GM21515 (cell line): ENCODE measurements at regions not wholly inside any gene's neighbourhood (a gene's known extent, or its start where the extent isn't known, plus 50 kb on each side); places are given as distances from the start of the nearest gene placed in this dataset.
"Not testable (repeated sequence)": the region's sequence is repeated elsewhere in the genome, so short reads cannot be mapped to it uniquely, and the experiment has no call there.

Experiments used
- ATAC-seq: cut with Tn5 transposase; IDR thresholded peaks from one replicate; pipeline ENCODE4 v1.9.1; 2021; ENCODE audit not compliant: unreplicated experiment

- no peak for ATAC-seq
Observed at GRCh38 chr12:91773749-91774429, 371.8 kb downstream of the BTG1 start.

GRCh38 chr12:91772411-91772810 lies 373.2 kb downstream of the BTG1 start:
- no peak for ATAC-seq

DNA sequence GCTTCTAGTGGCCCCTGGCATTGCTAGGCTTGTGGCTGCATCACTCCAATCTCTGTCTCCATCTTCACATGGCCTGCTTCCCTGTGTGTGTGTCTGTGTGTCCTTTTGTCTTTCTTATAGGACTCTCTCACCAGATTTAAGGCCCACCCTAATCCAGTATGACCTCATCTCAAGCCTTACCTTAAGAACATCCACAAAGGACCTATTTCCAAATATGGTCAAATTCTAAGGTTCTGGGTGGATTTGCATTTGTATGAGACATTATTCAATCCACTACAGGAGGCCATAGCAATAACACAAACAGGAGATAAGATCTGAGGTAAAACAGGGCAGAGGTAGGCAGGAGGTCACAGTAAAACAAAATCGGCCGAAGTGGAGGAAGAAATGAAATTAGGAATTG lies 375.9 kb downstream of the BTG1 start:
- ATAC-seq = no peak

GRCh38 chr12:91767237-91767636 lies 378.4 kb downstream of the BTG1 start:
- no peak for ATAC-seq

DNA sequence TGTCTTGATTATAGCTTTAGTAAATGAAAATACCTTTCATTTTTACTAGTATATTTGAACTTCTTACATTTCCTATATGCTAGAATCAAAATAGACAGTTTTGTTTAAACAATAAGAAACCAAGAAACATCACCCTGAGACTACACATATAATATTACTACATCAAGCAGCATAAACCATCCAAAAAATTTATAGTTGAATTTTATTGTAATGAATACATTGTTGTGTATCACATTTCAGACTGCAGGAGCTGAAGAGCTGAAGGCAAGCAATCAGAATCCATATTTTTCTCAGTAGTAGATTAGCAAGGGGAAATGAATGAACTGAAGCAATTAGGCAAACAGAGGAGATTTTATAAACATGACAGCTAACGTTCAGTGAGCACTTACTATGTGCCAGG lies 379.2 kb downstream of the BTG1 start:
- ATAC-seq = no peak

- ATAC-seq = no peak
Observed at GRCh38 chr12:91763654-91764370, 381.8 kb downstream of the BTG1 start.

GRCh38 chr12:91753649-91754048 lies 392.0 kb downstream of the BTG1 start:
- no peak for ATAC-seq

DNA sequence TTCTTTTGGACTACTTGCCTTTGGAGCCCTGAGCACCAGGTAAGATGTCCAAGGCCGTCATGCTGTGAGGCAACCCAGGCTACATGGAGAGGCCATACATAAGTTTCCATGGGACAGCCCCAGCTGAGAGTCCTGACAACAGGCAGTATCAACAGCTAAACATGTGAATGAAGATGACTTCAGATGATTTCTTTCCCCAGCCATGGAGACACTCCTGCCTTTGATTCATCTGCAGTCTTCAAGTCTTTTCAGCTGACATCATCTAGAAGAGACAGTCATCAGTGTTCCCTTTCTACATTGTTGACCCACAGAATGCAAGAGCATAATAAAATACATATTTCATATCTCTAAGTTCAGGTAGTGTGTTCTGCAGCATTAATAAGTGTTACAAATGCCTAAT lies 398.7 kb downstream of the BTG1 start:
- no peak for ATAC-seq

DNA sequence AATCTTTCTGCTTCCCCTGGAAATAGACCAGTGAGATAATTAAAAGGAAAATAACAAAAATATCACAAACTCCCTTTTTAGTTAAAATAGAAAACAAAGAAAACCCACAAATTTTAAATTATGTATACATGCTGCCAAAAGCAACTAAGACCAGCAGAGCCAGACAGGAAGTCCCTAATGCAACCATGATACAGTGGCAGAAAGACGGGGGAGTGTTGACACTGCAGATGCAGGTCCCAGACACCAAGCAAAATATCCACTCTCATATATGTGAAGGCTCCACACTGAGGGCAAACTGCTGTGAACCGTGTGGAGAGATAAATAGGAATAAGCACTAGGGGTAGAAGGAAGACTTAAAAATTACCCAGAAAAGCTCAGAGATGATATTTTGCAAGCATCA lies 401.0 kb downstream of the BTG1 start:
- ATAC-seq = no peak

DNA sequence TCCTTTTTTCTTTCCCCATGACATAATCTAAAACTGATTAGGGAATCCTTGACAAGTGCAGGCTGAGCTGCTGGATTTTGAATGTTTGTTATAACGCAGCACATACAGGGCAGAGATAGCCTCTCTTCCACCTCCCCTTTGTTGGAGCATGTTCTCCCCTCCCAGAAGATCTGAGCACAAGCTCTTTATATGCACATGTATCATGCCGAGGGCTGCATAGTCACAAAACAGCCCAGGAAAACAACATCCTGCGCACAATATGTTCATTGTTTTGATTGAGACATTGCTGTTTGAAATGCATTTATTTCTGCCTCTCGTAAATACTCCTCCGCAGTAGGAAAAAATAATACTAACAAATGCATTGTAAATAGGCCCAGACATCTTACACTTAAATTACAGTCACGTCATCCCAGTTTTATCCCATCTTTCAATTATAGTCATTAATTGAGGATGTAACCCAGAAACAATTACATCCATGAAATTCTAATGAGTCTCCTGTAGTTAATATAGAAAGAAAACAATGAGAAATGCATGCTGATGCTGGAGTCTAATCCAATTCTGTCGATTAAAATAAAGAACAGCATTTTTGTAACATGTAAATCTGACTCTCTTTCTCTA lies 401.8 kb downstream of the BTG1 start:
- no peak for ATAC-seq

DNA sequence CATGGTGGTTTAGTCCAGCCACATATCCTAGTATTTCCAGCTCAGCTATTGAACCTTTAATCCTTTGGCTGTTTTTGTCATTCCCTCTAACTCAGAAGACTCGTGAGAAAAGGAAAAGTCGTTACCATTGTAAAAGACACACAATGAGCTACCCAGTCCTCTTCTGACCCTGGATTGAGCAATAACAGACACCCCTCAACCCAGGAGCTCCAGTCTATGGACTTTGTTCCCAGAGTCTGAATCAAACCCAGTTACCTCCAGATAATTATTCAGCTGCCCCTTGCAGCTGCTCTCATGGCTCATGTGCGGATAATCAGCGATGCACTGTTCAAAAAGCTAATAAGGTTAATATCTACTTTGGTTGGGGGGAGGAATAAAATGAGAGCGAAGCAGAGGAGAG lies 402.4 kb downstream of the BTG1 start:
- no peak for ATAC-seq

DNA sequence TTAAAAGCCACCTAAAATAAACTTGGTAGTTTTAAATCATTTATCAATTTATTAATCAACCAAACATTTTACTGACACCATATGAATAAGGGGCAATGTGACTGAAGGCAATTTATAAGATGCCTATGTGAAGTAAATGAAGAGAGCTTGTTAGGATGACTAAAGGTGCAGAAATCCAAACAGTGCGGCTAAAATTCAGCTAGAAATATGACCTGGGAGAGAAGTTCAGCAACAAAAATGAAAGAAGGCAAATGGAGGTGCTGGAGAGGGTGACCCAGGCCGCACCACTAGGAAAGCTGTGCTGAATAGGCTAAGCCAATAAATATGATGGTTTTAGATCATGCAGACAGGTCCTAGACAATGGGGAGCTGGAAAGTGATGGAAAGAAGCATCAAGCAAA lies 403.7 kb downstream of the BTG1 start:
- no peak for ATAC-seq

DNA sequence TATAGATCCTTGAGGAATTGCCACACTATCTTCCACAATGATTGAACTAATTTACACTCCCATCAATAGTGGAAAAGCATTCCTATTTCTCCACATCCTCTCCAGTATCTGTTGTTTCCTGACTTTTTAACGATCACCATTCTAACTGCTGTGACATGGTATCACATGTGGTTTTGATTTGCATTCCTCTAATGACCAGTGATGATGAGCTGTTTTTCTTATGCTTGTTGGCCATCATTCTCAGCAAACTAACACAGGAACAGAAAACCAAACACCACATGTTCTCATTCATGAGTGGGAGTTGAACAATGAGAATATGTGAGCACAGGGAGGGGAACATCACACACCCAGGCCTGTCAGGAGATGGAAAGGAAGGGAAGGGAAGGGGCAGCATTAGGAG lies 411.8 kb downstream of the BTG1 start:
- not testable (repeated sequence) for ATAC-seq

GRCh38 chr12:91732086-91732485 lies 413.6 kb downstream of the BTG1 start:
- ATAC-seq = no peak

GRCh38 chr12:91729543-91729942 lies 416.1 kb downstream of the BTG1 start:
- no peak for ATAC-seq

- ATAC-seq = no peak
Observed at GRCh38 chr12:91723191-91723590, 422.5 kb downstream of the BTG1 start.

GRCh38 chr12:91722072-91722471 lies 423.6 kb downstream of the BTG1 start:
- no peak for ATAC-seq

DNA sequence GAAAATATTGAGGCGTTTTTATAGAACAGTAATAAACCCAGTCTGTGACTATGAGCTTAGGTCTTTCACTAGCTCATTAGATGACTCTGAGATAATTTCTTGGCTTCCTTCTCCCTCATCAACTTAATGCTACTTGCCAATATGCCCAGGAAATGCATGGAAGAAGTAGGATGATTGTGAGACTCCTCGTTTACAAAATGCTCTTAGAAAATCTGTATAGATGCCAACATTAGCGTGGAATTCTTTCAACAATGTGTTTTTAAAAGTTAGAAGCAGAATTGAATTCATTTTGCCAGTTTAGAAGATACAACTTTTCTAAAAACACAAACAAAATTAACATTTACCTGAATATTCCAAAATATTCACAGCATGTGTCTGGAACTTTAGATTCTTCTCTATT lies 424.6 kb downstream of the BTG1 start:
- ATAC-seq = no peak

GRCh38 chr12:91718326-91718725 lies 427.3 kb downstream of the BTG1 start:
- no peak for ATAC-seq

DNA sequence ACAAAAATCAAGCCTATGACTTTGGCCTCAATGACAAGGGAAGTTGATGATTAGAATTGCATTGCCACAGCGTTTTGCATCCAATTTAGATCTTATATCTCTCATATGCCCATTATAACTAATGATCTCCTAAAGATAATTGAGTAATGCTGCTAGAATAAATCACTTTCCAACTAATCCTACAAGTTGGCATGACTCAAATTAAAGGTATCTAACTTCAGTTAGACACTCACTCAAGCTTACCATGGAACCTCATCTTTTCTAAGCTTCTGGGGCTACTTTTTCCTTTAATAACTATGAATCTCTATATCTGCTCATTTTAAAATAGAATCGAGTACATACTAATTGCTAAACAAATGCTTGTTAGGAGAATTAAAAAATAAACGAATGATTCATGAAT lies 427.8 kb downstream of the BTG1 start:
- no peak for ATAC-seq

GRCh38 chr12:91711925-91712324 lies 433.7 kb downstream of the BTG1 start:
- not testable (repeated sequence) for ATAC-seq

- no peak for ATAC-seq
Observed at GRCh38 chr12:91706466-91706865, 439.2 kb downstream of the BTG1 start.
